Testis (tissue), 2 donors: ENCODE measurements at regions not wholly inside any gene's neighbourhood (a gene's known extent, or its start where the extent isn't known, plus 50 kb on each side); places are given as distances from the start of the nearest gene placed in this dataset.

Experiments
- DNase-seq: peaks from one replicate; pipeline ENCODE4 v3.0.0-alpha.2; 2019
- H3K27ac ChIP-seq, 2 donors: fragments of 200-600 bp; sonication (generic); one replicate each; pipeline ENCODE4 v1.5.1; 2019
- H3K27me3 ChIP-seq: fragments of 200-600 bp; sonication (generic); one replicate; pipeline ENCODE4 v1.5.1; 2019
- H3K36me3 ChIP-seq: fragments of 200-600 bp; sonication (generic); one replicate; pipeline ENCODE4 v1.5.1; 2017; ENCODE audit warnings: low read depth; ENCODE audit errors: missing control alignments
- H3K4me1 ChIP-seq: fragments of 200-600 bp; sonication (generic); one replicate; pipeline ENCODE4 v1.5.1; 2019
- H3K4me3 ChIP-seq, 2 donors: fragments of 200-600 bp; sonication (generic); one replicate each; pipeline ENCODE4 v1.5.1; 2017 to 2019
- H3K9me3 ChIP-seq: fragments of 200-600 bp; sonication (generic); one replicate; pipeline ENCODE4 v1.5.1; 2017
- CTCF ChIP-seq, 3 experiments: fragments of 450-650 bp in 2 of 3; fragments of 200-600 bp in 1 of 3; sonication (generic) in 1 of 3; IDR thresholded peaks; one replicate each; pipeline ENCODE4 v1.5.1; 2016 to 2019; ENCODE audit warnings: antibody characterized with exemption in 3 of 3, mild to moderate bottlenecking in 2 of 3, moderate library complexity in 1 of 3
- POLR2A ChIP-seq: fragments of 450-650 bp; IDR thresholded peaks from one replicate; pipeline ENCODE4 v1.6.1; 2017; ENCODE audit warnings: antibody characterized with exemption, mild to moderate bottlenecking, moderate library complexity
- WGBS, 2 donors: methylation state at CpG; one replicate each; pipeline ENCODE4 v1.1.5; 2018; 5-methylcytosine and 5-hydroxymethylcytosine counted together
- intact Hi-C: fragments of 100-400 bp; cut with DNase I; formaldehyde crosslinking; loops from one replicate; pipeline ENCODE4 v1.15.1; 2023; ENCODE audit warnings: low total_unique reads

DNA sequence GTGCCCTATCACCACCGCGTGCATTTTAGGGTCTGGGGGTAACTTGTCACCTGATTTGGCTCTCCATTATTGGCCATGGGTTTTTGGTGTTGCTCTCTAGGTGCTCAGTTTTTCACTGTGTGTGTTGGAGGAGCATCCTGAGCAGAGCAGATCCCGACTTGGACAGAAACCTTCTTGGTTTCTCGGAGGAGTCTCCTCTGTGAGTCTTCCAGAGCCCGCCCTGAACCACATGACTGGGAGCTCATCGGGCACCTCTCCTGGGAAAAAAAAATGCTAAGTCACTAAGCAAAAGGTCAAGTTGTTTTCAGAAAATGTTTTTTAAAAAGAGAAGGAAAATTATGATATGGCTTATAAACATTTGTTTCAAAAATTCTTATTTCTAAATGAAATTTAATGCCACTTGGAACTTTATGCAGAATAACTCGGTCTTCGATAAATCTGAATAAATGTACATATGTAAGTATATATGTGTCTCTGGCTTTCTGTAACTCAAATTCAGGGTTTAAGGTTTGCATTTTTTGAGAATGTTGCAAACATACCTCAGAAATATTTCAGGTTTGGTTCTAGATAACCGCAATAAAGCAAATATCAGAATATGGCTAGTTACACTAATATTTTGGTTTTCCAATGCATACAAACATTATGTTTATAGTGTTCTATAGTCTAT is 255.2 kb downstream of the AUH start:
- peak overlapping the region in 1 of 2 donors; percentile 57 for H3K27ac ChIP-seq
- no peaks in the 10 kb centered on the region for H3K27me3 ChIP-seq
- no peak overlapping the region for H3K4me3 ChIP-seq
- DNase-seq: peak; percentile 66
- no peak for TF ChIP-seq CTCF (IDR thresholded peaks at IDR 0.05)
- no peaks in the 10 kb centered on the region for H3K9me3 ChIP-seq
- intact Hi-C loops: no loop called here
- H3K4me1 ChIP-seq: no peaks in the 10 kb centered on the region
- 76 to 87% methylated on average over 9 of the region's 9 CpGs for WGBS, 2 donors
- no peaks in the 10 kb centered on the region for H3K36me3 ChIP-seq

DNA sequence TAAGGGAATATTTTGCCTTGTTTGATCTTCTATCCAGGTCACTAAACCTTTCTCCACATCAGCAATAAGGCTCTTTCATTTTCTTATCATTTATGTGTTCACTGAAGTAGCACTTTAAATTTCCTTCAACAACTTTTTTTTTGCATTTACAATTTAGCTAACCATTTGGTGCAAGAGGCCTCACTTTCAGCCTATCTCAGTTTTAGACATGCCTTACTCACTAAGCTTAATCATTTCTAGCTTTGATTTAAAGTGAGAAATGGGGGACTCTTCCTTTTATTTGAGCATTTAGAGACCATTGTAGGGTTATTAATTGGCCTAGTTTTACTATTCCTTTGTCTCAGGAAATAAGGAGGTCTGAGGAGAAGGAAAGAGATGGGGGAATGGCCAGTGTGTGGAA is 250.5 kb downstream of the AUH start:
- TF ChIP-seq POLR2A: no peak
- DNase-seq: no peak
- peaks cover 2% of the 10 kb centered on the region for H3K4me1 ChIP-seq
- no peak overlapping the region for H3K27ac ChIP-seq
- intact Hi-C loops: no loop called here
- H3K27me3 ChIP-seq: no peaks in the 10 kb centered on the region
- no peak overlapping the region for H3K4me3 ChIP-seq
- no peaks in the 10 kb centered on the region for H3K36me3 ChIP-seq
- no peaks in the 10 kb centered on the region for H3K9me3 ChIP-seq

- Histone ChIP-seq H3K9me3 (no peaks in the 10 kb centered on the region), H3K36me3 (no peaks in the 10 kb centered on the region), H3K27ac (no peak overlapping the region), H3K4me1 (peaks cover 4% of the 10 kb centered on the region), H3K4me3 (no peak overlapping the region), H3K27me3 (no peaks in the 10 kb centered on the region)
- intact Hi-C loops: no loop called here
- DNase-seq: no peak
- 93 to 97% methylated on average over 6 of the region's 6 CpGs for WGBS, 2 donors
- TF ChIP-seq POLR2A (no peak), CTCF (IDR thresholded peaks at IDR 0.05) (no peak)
Observed at GRCh38 chr9:91111876-91112275, 249.8 kb downstream of the AUH start.

GRCh38 chr9:91113016-91113415 is 248.7 kb downstream of the AUH start:
- WGBS, 2 donors: 89 to 90% methylated on average over 2 of the region's 2 CpGs
- Histone ChIP-seq H3K9me3 (no peaks in the 10 kb centered on the region), H3K4me3 (no peak overlapping the region), H3K4me1 (peaks cover 4% of the 10 kb centered on the region), H3K27ac (no peak overlapping the region), H3K27me3 (no peaks in the 10 kb centered on the region), H3K36me3 (no peaks in the 10 kb centered on the region)
- no peak for DNase-seq
- intact Hi-C loops: no loop called here
- TF ChIP-seq CTCF (IDR thresholded peaks at IDR 0.05) (no peak), POLR2A (no peak)

DNA sequence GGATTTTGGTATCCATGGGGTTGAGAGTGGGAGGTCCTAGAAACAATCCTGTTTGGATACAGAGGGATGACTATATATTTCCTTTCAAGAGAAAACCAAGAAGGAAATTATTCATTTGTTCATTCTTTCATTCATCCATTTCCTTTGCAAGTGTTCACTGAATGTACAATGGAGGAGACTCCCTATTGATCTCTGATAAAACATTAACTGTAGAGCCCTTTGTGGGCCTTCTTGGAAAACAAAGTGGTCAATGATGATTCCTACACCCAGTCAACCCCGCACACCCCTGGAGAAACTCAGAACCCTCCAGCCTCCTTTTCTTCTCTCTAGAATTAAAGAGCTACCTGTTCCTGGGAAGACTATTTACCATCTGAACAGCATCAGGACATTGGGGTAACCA is 247.3 kb downstream of the AUH start:
- no peak for TF ChIP-seq POLR2A
- no peak for TF ChIP-seq CTCF (IDR thresholded peaks at IDR 0.05)
- DNase-seq: no peak
- Histone ChIP-seq H3K27me3 (no peaks in the 10 kb centered on the region), H3K4me1 (peaks cover 10% of the 10 kb centered on the region), H3K4me3 (no peak overlapping the region), H3K27ac (no peak overlapping the region), H3K9me3 (no peaks in the 10 kb centered on the region), H3K36me3 (no peaks in the 10 kb centered on the region)
- intact Hi-C loops: no loop called here
- 96 to 100% methylated on average over 1 of the region's 1 CpG for WGBS, 2 donors
